Peyer's patch (tissue), 4 donors: ENCODE measurements at regions not wholly inside any gene's neighbourhood (a gene's known extent, or its start where the extent isn't known, plus 50 kb on each side); places are given as distances from the start of the nearest gene placed in this dataset.

Experiments used
- DNase-seq, 3 donors: peaks; one replicate each; pipeline ENCODE4 v3.0.0-alpha.2; 2017 to 2019
- H3K27ac ChIP-seq, 4 donors: fragments of 200-600 bp; sonication (generic); one replicate each; pipeline ENCODE4 v1.5.1; 2016 to 2019
- H3K27me3 ChIP-seq, 2 donors: fragments of 200-600 bp; sonication (generic); one replicate each; pipeline ENCODE4 v1.5.1; 2019
- H3K36me3 ChIP-seq, 3 donors: fragments of 200-600 bp; sonication (generic); one replicate each; pipeline ENCODE4 v1.5.1; 2016 to 2019
- H3K4me1 ChIP-seq, 4 donors: fragments of 200-600 bp; sonication (generic); one replicate each; pipeline ENCODE4 v1.5.1; 2016 to 2019
- H3K4me3 ChIP-seq, 4 donors: fragments of 200-600 bp; sonication (generic); 1 replicate in 3 of 4; 2 replicates in 1 of 4; pipeline ENCODE4 v1.5.1; 2016 to 2019; ENCODE audit warnings: mild to moderate bottlenecking in 1 of 4
- H3K9me3 ChIP-seq, 4 donors: fragments of 200-600 bp; sonication (generic); one replicate each; pipeline ENCODE4 v1.5.1; 2016 to 2019; ENCODE audit warnings: mild to moderate bottlenecking in 1 of 4
- POLR2A ChIP-seq, 2 donors: fragments of 450-650 bp; IDR thresholded peaks; one replicate each; pipeline ENCODE4 v1.5.1; 2017; ENCODE audit warnings: antibody characterized with exemption in 2 of 2, mild to moderate bottlenecking in 2 of 2, moderate library complexity in 2 of 2
- TF ChIP-seq, protein P1 (sequence below), 6 experiments: fragments of 450-650 bp in 4 of 6; fragments of 200-600 bp in 2 of 6; sonication (generic) in 1 of 6; IDR thresholded peaks; one replicate each; pipeline ENCODE4 v1.5.1; 2017 to 2019; ENCODE audit warnings: antibody characterized with exemption in 6 of 6, mild to moderate bottlenecking in 3 of 6, moderate library complexity in 1 of 6

DNA sequence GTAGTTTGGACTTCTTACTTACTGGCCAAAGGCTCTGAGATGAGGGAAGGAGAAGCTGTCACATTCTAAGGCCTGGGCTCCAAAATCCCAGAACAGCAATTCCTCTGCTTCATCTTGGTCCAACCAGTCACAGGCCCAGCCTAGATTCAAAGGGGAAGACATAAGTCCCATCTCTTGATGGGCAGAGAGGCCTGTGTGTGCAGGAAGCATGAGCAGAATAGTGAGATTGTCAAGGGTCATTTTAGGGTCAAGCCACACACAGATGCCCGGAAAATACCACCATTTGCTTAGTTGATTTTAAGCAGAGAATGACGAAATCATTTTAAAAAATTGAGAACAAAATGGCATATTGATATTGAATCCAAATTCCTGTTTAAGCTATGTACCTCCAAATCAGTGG lies 580.9 kb upstream of the ZFP42 start:
- H3K36me3 ChIP-seq = no peaks in the 10 kb centered on the region
- no peaks in the 10 kb centered on the region for H3K4me1 ChIP-seq
- H3K27me3 ChIP-seq = no peaks in the 10 kb centered on the region
- no peak overlapping the region for H3K27ac ChIP-seq
- no peak for TF ChIP-seq POLR2A (IDR thresholded peaks at IDR 0.05)
- TF ChIP-seq, protein P1, sequence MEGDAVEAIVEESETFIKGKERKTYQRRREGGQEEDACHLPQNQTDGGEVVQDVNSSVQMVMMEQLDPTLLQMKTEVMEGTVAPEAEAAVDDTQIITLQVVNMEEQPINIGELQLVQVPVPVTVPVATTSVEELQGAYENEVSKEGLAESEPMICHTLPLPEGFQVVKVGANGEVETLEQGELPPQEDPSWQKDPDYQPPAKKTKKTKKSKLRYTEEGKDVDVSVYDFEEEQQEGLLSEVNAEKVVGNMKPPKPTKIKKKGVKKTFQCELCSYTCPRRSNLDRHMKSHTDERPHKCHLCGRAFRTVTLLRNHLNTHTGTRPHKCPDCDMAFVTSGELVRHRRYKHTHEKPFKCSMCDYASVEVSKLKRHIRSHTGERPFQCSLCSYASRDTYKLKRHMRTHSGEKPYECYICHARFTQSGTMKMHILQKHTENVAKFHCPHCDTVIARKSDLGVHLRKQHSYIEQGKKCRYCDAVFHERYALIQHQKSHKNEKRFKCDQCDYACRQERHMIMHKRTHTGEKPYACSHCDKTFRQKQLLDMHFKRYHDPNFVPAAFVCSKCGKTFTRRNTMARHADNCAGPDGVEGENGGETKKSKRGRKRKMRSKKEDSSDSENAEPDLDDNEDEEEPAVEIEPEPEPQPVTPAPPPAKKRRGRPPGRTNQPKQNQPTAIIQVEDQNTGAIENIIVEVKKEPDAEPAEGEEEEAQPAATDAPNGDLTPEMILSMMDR (IDR thresholded peaks at IDR 0.05) = no peak
- no peak overlapping the region for H3K4me3 ChIP-seq
- no peaks in the 10 kb centered on the region for H3K9me3 ChIP-seq
- no peak for DNase-seq

DNA sequence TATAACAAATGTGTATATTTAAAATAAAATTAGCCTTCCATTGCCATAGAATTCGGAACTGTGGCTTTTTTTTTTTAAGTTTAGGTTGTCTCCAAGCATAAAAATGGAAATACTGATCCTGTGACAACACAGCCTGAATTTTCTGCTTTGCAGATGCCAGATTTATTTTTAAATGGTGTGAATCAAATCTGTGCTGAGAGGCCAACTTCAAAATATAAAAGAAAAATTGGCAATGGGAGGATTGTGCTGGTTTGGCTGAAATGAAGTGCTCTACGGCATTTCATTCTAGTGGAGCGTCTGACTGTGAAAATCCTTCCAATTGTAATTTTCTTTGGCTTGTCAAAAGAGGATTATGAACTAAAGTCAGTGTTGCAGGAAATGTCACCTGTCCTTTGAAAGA lies 580.3 kb upstream of the ZFP42 start:
- Histone ChIP-seq H3K36me3 (no peaks in the 10 kb centered on the region), H3K4me3 (no peak overlapping the region), H3K4me1 (no peaks in the 10 kb centered on the region), H3K27me3 (no peaks in the 10 kb centered on the region), H3K9me3 (no peaks in the 10 kb centered on the region), H3K27ac (no peak overlapping the region)
- no peak for TF ChIP-seq POLR2A (IDR thresholded peaks at IDR 0.05)
- TF ChIP-seq, protein P1 (IDR thresholded peaks at IDR 0.05) = no peak
- no peak for DNase-seq

DNA sequence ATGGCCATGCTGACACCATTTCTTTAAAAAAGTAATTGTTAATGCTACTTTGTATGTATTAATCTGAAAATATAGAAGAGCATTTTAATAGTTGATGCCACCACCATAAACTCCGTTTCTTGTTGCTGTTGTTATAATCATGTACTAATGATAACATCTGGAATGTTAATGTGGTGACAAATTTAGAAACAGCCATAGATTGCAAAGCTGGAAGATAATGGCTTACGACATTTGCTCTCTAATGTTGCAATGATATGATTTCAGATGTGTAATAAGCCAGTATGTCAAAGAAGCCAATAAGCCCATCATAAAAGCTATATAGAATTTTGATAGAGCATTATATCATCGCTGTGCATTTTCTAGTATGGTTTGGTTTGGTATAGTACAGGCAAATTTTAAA lies 579.4 kb upstream of the ZFP42 start:
- Histone ChIP-seq H3K27ac (no peak overlapping the region), H3K36me3 (no peaks in the 10 kb centered on the region), H3K4me3 (no peak overlapping the region), H3K27me3 (no peaks in the 10 kb centered on the region), H3K9me3 (no peaks in the 10 kb centered on the region), H3K4me1 (no peaks in the 10 kb centered on the region)
- DNase-seq = no peak
- TF ChIP-seq, protein P1 (IDR thresholded peaks at IDR 0.05) = no peak
- TF ChIP-seq POLR2A (IDR thresholded peaks at IDR 0.05) = no peak

DNA sequence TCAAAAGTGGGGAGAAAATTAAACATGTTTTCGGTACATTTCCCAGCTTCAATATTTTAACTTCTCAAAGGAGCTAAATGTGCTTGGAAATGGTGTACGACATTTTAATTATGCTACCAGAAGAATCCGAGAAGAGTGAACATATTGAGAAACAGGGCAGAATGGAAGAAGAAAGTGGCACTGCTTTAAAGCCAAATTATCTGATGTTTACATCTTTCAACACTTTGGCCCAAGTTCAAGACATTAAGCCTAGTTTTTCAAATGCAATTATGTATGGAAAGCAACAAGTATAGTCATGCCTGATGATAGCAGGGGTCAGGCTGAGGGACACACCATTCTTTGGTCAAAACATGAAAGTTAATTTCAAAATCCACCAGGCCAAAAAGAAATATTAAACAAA lies 577.9 kb upstream of the ZFP42 start:
- Histone ChIP-seq H3K27ac (no peak overlapping the region), H3K27me3 (no peaks in the 10 kb centered on the region), H3K4me1 (no peaks in the 10 kb centered on the region), H3K36me3 (no peaks in the 10 kb centered on the region), H3K4me3 (no peak overlapping the region), H3K9me3 (no peaks in the 10 kb centered on the region)
- no peak for DNase-seq
- no peak for TF ChIP-seq POLR2A (IDR thresholded peaks at IDR 0.05)
- TF ChIP-seq, protein P1 (IDR thresholded peaks at IDR 0.05) = no peak

DNA sequence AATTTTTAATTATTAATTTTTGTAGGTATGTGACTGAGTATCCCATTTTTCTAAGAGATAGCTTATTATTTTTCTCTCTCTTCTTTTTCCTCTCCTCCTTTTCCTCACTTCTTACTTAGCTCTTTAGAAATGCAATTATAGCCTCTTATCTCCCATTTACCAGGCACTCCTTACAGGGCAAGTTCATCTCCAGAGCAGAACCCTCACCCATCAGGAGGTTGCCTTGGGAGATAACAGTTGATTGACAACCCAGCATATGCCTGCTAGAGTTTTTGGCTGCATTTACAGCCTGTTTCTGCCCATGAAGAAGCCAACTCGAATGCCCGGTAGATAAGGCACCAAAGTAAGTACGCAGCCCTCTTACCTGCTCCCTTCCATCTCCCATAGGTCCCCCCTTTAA lies 572.9 kb upstream of the ZFP42 start:
- Histone ChIP-seq H3K9me3 (no peaks in the 10 kb centered on the region), H3K4me3 (no peak overlapping the region), H3K27me3 (no peaks in the 10 kb centered on the region), H3K4me1 (no peaks in the 10 kb centered on the region), H3K27ac (no peak overlapping the region), H3K36me3 (no peaks in the 10 kb centered on the region)
- TF ChIP-seq POLR2A (IDR thresholded peaks at IDR 0.05) = no peak
- TF ChIP-seq, protein P1 (IDR thresholded peaks at IDR 0.05) = no peak
- DNase-seq = no peak

DNA sequence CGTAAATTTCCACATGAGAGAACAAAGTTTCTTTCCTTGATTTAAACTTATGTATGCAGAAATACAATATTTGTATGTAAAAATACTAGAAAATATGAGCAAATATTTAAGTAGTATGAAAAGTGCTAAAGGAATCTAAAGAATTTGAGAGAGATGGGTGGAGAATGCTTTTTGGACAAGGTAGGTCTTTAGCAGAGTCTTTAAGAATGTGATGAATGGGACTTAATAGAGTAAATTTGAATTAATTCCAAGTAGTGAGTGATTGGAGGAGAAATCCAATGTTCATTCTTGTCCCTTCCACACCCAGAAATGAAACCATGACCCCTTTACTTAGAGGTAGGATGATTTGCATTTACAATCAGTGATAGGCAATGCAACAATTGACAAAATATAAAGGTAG lies 570.9 kb upstream of the ZFP42 start:
- Histone ChIP-seq H3K9me3 (no peaks in the 10 kb centered on the region), H3K27me3 (no peaks in the 10 kb centered on the region), H3K36me3 (no peaks in the 10 kb centered on the region), H3K27ac (no peak overlapping the region), H3K4me3 (no peak overlapping the region), H3K4me1 (no peaks in the 10 kb centered on the region)
- TF ChIP-seq POLR2A (IDR thresholded peaks at IDR 0.05) = no peak
- TF ChIP-seq, protein P1 (IDR thresholded peaks at IDR 0.05) = no peak
- DNase-seq = no peak
